CD4-positive, alpha-beta T cell (primary cell): ENCODE measurements at regions not wholly inside any gene's neighbourhood (a gene's known extent, or its start where the extent isn't known, plus 50 kb on each side); places are given as distances from the start of the nearest gene placed in this dataset.

Source experiments
- ATAC-seq: fragments of 200-7000 bp; cut with Tn5 transposase; one replicate; pipeline ENCODE4 v1.10.0; 2022; ENCODE audit warnings: mild to moderate bottlenecking; ENCODE audit not compliant: poor library complexity
- CTCF ChIA-PET: fragments of 350-600 bp; sonication (Branson Sonifier 250); formaldehyde crosslinking; loops from one replicate; lab custom pipeline; 2021; ENCODE audit warnings: antibody characterized with exemption, inconsistent platforms; lab: Charles Lee
- POLR2A ChIA-PET: fragments of 350-600 bp; sonication (Branson Sonifier 250); formaldehyde crosslinking; loops from one replicate; lab custom pipeline; 2021; ENCODE audit warnings: antibody characterized with exemption, inconsistent platforms; lab: Charles Lee
- DNase-seq, 14 experiments: peaks; one replicate each; pipeline ENCODE4 v3.0.0-alpha.2; 2013 to 2020; ENCODE audit warnings: mixed read lengths in 2 of 14
- H3K27ac ChIP-seq, 2 donors: one replicate each; pipeline versions ENCODE4 v1.5.1 to v1.7.0; 2013; ENCODE audit warnings: low read length in 2 of 2, low read depth in 1 of 2, mild to moderate bottlenecking in 1 of 2
- H3K27me3 ChIP-seq, 2 experiments: 1 replicate in 1 of 2; 2 replicates in 1 of 2; pipeline versions ENCODE4 v1.6.1 to v1.7.0; 2013; ENCODE audit warnings: low read length in 2 of 2, control low read depth in 1 of 2, mild to moderate bottlenecking in 1 of 2, moderate library complexity in 1 of 2; ENCODE audit not compliant: insufficient read depth in 2 of 2, control insufficient read depth in 1 of 2
- H3K36me3 ChIP-seq: one replicate; pipeline ENCODE4 v1.6.1; 2013; ENCODE audit warnings: low read length, control low read depth; ENCODE audit not compliant: insufficient read depth
- H3K4me1 ChIP-seq: one replicate; pipeline ENCODE4 v1.6.1; 2013; ENCODE audit warnings: low read length, control low read depth; ENCODE audit not compliant: insufficient read depth
- H3K4me3 ChIP-seq: one replicate; pipeline ENCODE4 v1.5.1; 2013; ENCODE audit warnings: mild to moderate bottlenecking, low read length, moderate library complexity
- H3K9me3 ChIP-seq, 2 experiments: 1 replicate in 1 of 2; 2 replicates in 1 of 2; pipeline versions ENCODE4 v1.6.1 to v1.7.0; 2013; ENCODE audit warnings: low read length in 2 of 2, mild to moderate bottlenecking in 2 of 2, control low read depth in 1 of 2, moderate library complexity in 1 of 2; ENCODE audit not compliant: control insufficient read depth in 1 of 2, insufficient read depth in 1 of 2
- H3K27ac Mint-ChIP-seq: one replicate; pipeline ENCODE4 v1.8.0; 2020; ENCODE audit warnings: mixed read lengths
- H3K27me3 Mint-ChIP-seq: one replicate; pipeline ENCODE4 v1.8.0; 2021; ENCODE audit warnings: mixed read lengths
- H3K36me3 Mint-ChIP-seq: one replicate; pipeline ENCODE4 v1.8.0; 2021; ENCODE audit warnings: low read depth, mixed read lengths
- H3K4me1 Mint-ChIP-seq: one replicate; pipeline ENCODE4 v1.8.0; 2021; ENCODE audit warnings: low read depth, mixed read lengths
- H3K4me3 Mint-ChIP-seq: one replicate; pipeline ENCODE4 v1.8.0; 2020; ENCODE audit warnings: mild to moderate bottlenecking, mixed read lengths
- H3K9me3 Mint-ChIP-seq: one replicate; pipeline ENCODE4 v1.8.0; 2020; ENCODE audit warnings: mixed read lengths
- intact Hi-C, 2 experiments: fragments of 100-400 bp; cut with DNase I in 1 of 2; cut with micrococcal nuclease in 1 of 2; formaldehyde crosslinking; loops; one replicate each; pipeline versions ENCODE4 v1.15.1 to v1.9.0; 2023 to 2025; cut with DNase I, micrococcal nuclease
- TF ChIP-seq, protein P1 (sequence below): fragments of 200-600 bp; IDR thresholded peaks from one replicate; pipeline ENCODE4 v1.8.0; 2022; ENCODE audit warnings: antibody characterized with exemption, mild to moderate bottlenecking

DNA sequence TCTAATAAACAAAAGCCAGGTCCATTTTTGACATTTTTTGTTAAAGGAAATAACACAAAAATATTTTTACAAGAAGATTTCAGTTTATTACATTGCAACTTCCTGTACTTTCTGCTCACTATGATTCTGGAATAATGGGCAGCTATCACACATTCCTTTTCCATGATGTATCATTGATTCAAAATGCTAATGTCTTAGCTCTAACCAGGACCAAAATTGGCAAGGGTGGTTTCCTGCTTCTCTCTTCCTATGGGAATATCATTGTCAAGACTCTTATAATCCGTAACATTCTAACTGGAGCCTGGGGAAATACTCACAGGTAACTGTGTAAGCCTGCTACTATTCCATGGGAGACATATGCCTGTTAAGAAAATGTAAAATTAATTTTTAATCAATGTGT lies 218.6 kb downstream of the DCAF12L2 start:
- Mint-ChIP-seq H3K4me1 (no peaks in the 10 kb centered on the region), H3K4me3 (no peak overlapping the region), H3K27ac (no peak overlapping the region), H3K9me3 (no peaks in the 10 kb centered on the region), H3K36me3 (no peaks in the 10 kb centered on the region), H3K27me3 (no peaks in the 10 kb centered on the region)
- ATAC-seq (no peak), DNase-seq (no peak)
- Histone ChIP-seq H3K9me3 (no peaks in the 10 kb centered on the region), H3K4me3 (no peak overlapping the region), H3K4me1 (no peaks in the 10 kb centered on the region), H3K27me3 (no peaks in the 10 kb centered on the region), H3K36me3 (no peaks in the 10 kb centered on the region), H3K27ac (no peak overlapping the region)
- POLR2A ChIA-PET = no interaction called here
- TF ChIP-seq, protein P1, sequence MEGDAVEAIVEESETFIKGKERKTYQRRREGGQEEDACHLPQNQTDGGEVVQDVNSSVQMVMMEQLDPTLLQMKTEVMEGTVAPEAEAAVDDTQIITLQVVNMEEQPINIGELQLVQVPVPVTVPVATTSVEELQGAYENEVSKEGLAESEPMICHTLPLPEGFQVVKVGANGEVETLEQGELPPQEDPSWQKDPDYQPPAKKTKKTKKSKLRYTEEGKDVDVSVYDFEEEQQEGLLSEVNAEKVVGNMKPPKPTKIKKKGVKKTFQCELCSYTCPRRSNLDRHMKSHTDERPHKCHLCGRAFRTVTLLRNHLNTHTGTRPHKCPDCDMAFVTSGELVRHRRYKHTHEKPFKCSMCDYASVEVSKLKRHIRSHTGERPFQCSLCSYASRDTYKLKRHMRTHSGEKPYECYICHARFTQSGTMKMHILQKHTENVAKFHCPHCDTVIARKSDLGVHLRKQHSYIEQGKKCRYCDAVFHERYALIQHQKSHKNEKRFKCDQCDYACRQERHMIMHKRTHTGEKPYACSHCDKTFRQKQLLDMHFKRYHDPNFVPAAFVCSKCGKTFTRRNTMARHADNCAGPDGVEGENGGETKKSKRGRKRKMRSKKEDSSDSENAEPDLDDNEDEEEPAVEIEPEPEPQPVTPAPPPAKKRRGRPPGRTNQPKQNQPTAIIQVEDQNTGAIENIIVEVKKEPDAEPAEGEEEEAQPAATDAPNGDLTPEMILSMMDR = no peak
- CTCF ChIA-PET = no interaction called here
- intact Hi-C loops = no loop called here

DNA sequence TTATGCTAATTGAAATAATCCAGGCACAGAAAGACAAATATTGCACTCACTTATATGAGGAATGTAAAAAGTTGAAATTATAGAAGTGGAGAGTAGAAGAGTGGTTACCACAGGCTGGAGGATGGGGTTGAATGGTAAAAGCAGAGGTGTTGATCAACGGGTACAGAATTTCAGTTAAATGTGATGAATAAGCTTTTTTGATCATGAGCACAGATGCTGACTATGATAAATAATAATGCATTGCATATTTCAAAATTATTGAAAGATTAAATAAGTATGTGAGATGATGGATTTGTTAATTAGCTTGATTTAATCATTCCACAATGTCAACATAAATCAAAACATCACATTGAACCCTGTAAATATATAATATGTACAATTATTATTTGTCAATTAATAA lies 213.1 kb downstream of the DCAF12L2 start:
- no peak overlapping the region for H3K27ac Mint-ChIP-seq
- POLR2A ChIA-PET = no interaction called here
- no peak for ATAC-seq
- H3K36me3 Mint-ChIP-seq = no peaks in the 10 kb centered on the region
- intact Hi-C loops = no loop called here
- no peak overlapping the region for H3K4me3 Mint-ChIP-seq
- no peaks in the 10 kb centered on the region for H3K27me3 Mint-ChIP-seq
- no peak for DNase-seq
- TF ChIP-seq, protein P1 = no peak
- H3K4me1 ChIP-seq = no peaks in the 10 kb centered on the region
- no peaks in the 10 kb centered on the region for H3K36me3 ChIP-seq
- no peaks in the 10 kb centered on the region for H3K4me1 Mint-ChIP-seq
- no peaks in the 10 kb centered on the region for H3K9me3 Mint-ChIP-seq
- H3K9me3 ChIP-seq = no peaks in the 10 kb centered on the region
- no peak overlapping the region for H3K4me3 ChIP-seq
- no peak overlapping the region for H3K27ac ChIP-seq
- CTCF ChIA-PET = no interaction called here
- no peaks in the 10 kb centered on the region for H3K27me3 ChIP-seq

DNA sequence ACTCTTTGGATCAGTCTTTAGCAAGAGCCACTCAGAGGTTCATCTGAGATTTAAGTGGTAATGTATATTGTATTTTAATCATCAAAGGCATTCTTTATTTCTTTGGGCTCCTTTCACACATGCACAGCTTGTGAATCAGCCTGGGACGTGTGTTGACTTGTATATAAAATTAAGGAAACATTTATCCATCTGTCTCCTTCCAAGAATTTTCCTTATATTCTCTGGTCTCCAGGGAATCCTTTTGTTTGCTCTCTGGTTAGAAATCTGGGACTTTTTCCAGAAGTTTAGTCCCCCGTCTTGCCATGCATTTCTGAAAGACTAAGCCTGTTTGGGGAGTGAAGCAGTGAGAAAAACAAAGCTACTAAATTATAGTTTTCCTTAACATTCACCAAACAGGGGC lies 212.3 kb downstream of the DCAF12L2 start:
- Mint-ChIP-seq H3K36me3 (no peaks in the 10 kb centered on the region), H3K9me3 (no peaks in the 10 kb centered on the region), H3K4me3 (no peak overlapping the region), H3K27me3 (no peaks in the 10 kb centered on the region), H3K27ac (no peak overlapping the region), H3K4me1 (no peaks in the 10 kb centered on the region)
- DNase-seq (no peak), ATAC-seq (no peak)
- CTCF ChIA-PET = no interaction called here
- Histone ChIP-seq H3K36me3 (no peaks in the 10 kb centered on the region), H3K4me3 (no peak overlapping the region), H3K27ac (no peak overlapping the region), H3K27me3 (no peaks in the 10 kb centered on the region), H3K4me1 (no peaks in the 10 kb centered on the region), H3K9me3 (no peaks in the 10 kb centered on the region)
- intact Hi-C loops = no loop called here
- POLR2A ChIA-PET = no interaction called here
- TF ChIP-seq, protein P1 = no peak
